ENCODE measurements at regions not wholly inside any gene's neighbourhood (a gene's known extent, or its start where the extent isn't known, plus 50 kb on each side); places are given as distances from the start of the nearest gene placed in this dataset.

- in situ Hi-C loops (cut with MboI; ENCODE audit: low sequenced_read_pairs in 4 of 4) = no loop called here
- Histone ChIP-seq H3K4me1 (no peaks in the 10 kb centered on the region), H3K27ac (no peak overlapping the region), H3K9me3 (no peaks in the 10 kb centered on the region), H3K36me3 (no peaks in the 10 kb centered on the region), H3K4me3 (no peak overlapping the region), H3K27me3 (no peaks in the 10 kb centered on the region)
- intact Hi-C loops (cut with DNase I; ENCODE audit: low total_unique reads) = no loop called here
- no peak for ATAC-seq
- DNase-seq = no peak
- TF ChIP-seq POLR2A (IDR thresholded peaks at IDR 0.05) = no peak
- TF ChIP-seq, protein P1, sequence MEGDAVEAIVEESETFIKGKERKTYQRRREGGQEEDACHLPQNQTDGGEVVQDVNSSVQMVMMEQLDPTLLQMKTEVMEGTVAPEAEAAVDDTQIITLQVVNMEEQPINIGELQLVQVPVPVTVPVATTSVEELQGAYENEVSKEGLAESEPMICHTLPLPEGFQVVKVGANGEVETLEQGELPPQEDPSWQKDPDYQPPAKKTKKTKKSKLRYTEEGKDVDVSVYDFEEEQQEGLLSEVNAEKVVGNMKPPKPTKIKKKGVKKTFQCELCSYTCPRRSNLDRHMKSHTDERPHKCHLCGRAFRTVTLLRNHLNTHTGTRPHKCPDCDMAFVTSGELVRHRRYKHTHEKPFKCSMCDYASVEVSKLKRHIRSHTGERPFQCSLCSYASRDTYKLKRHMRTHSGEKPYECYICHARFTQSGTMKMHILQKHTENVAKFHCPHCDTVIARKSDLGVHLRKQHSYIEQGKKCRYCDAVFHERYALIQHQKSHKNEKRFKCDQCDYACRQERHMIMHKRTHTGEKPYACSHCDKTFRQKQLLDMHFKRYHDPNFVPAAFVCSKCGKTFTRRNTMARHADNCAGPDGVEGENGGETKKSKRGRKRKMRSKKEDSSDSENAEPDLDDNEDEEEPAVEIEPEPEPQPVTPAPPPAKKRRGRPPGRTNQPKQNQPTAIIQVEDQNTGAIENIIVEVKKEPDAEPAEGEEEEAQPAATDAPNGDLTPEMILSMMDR (IDR thresholded peaks at IDR 0.05 in 4 of 5, conservative IDR thresholded peaks at IDR 0.05 in 1 of 5) = no peak
Observed at GRCh38 chr1:87778896-87779295, 450.2 kb downstream of the LMO4 start.

GRCh38 chr1:87781554-87781953, 452.9 kb downstream of the LMO4 start:
- Histone ChIP-seq H3K4me3 (no peak overlapping the region), H3K9me3 (no peaks in the 10 kb centered on the region), H3K36me3 (no peaks in the 10 kb centered on the region), H3K27ac (no peak overlapping the region), H3K27me3 (no peaks in the 10 kb centered on the region), H3K4me1 (no peaks in the 10 kb centered on the region)
- in situ Hi-C loops (cut with MboI; ENCODE audit: low sequenced_read_pairs in 4 of 4) = no loop called here
- intact Hi-C loops (cut with DNase I; ENCODE audit: low total_unique reads) = no loop called here
- TF ChIP-seq POLR2A (IDR thresholded peaks at IDR 0.05) = no peak
- TF ChIP-seq, protein P1 (IDR thresholded peaks at IDR 0.05 in 4 of 5, conservative IDR thresholded peaks at IDR 0.05 in 1 of 5) = no peak
- ATAC-seq = no peak
- no peak for DNase-seq

DNA sequence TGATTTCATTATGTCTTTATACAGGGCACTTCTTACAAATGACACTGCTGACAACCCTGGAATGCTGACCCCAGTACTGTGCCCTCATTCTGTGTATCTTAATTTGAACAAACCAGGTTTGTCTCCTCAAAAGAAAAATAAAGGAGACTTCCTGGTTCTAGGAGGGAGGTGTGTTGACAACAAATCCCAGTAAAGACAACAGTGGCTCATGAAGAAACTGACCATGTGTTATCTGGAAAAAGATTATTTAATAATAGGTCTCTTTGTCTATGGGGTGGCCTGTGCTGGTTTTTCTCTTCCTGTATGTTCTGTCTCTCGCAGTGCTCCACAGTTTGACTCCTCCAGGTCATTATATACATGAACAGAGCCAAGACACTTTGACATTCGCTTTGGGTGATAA, 454.6 kb downstream of the LMO4 start:
- Histone ChIP-seq H3K27me3 (no peaks in the 10 kb centered on the region), H3K9me3 (no peaks in the 10 kb centered on the region), H3K4me1 (no peaks in the 10 kb centered on the region), H3K4me3 (no peak overlapping the region), H3K36me3 (no peaks in the 10 kb centered on the region), H3K27ac (no peak overlapping the region)
- intact Hi-C loops (cut with DNase I; ENCODE audit: low total_unique reads) (no loop called here), in situ Hi-C loops (cut with MboI; ENCODE audit: low sequenced_read_pairs in 4 of 4) (no loop called here)
- no peak for TF ChIP-seq POLR2A (IDR thresholded peaks at IDR 0.05)
- TF ChIP-seq, protein P1 (IDR thresholded peaks at IDR 0.05 in 4 of 5, conservative IDR thresholded peaks at IDR 0.05 in 1 of 5) = no peak
- ATAC-seq (no peak), DNase-seq (no peak)

DNA sequence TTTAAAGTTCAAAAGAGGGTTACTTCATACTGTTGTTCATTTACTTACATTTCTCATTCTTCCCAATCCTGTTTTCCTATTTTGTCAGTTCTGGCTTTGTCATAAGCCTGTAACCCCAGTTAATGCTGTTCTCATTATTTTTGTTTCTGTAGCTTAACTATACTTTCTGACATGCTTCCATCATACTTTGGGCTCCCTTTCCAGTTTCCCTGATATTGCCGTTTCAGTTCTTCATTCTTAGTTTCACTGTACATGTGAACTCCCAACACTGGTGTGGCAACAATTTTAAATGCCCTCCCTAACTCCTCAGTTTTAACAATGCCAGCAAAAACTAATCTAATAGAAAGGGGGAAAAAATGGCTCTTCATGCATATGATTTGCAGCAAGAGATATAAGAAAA, 456.7 kb downstream of the LMO4 start:
- TF ChIP-seq POLR2A (IDR thresholded peaks at IDR 0.05) = no peak
- TF ChIP-seq, protein P1 (IDR thresholded peaks at IDR 0.05 in 4 of 5, conservative IDR thresholded peaks at IDR 0.05 in 1 of 5) = no peak
- no peak overlapping the region for H3K4me3 ChIP-seq
- no peaks in the 10 kb centered on the region for H3K9me3 ChIP-seq
- intact Hi-C loops (cut with DNase I; ENCODE audit: low total_unique reads) = no loop called here
- H3K36me3 ChIP-seq = no peaks in the 10 kb centered on the region
- H3K27me3 ChIP-seq = no peaks in the 10 kb centered on the region
- ATAC-seq = no peak
- no peak for DNase-seq
- H3K4me1 ChIP-seq = no peaks in the 10 kb centered on the region
- no peak overlapping the region for H3K27ac ChIP-seq
- in situ Hi-C loops (cut with MboI; ENCODE audit: low sequenced_read_pairs in 4 of 4) = no loop called here

- ATAC-seq (no peak), DNase-seq (no peak)
- no peaks in the 10 kb centered on the region for H3K4me1 ChIP-seq
- in situ Hi-C loops (cut with MboI; ENCODE audit: low sequenced_read_pairs in 4 of 4) (no loop called here), intact Hi-C loops (cut with DNase I; ENCODE audit: low total_unique reads) (no loop called here)
- TF ChIP-seq POLR2A (IDR thresholded peaks at IDR 0.05) = no peak
- TF ChIP-seq, protein P1 (IDR thresholded peaks at IDR 0.05 in 4 of 5, conservative IDR thresholded peaks at IDR 0.05 in 1 of 5) = no peak
- H3K9me3 ChIP-seq = no peaks in the 10 kb centered on the region
- H3K4me3 ChIP-seq = no peak overlapping the region
- no peak overlapping the region for H3K27ac ChIP-seq
- no peaks in the 10 kb centered on the region for H3K36me3 ChIP-seq
- no peaks in the 10 kb centered on the region for H3K27me3 ChIP-seq
Observed at GRCh38 chr1:87786229-87786628, 457.5 kb downstream of the LMO4 start.

Measured in gastrocnemius medialis (tissue), 4 donors.